Thymus (tissue), 11 donors: ENCODE measurements at regions not wholly inside any gene's neighbourhood (a gene's known extent, or its start where the extent isn't known, plus 50 kb on each side); places are given as distances from the start of the nearest gene placed in this dataset.

Experiments used
- DNase-seq, 9 donors: peaks; one replicate each; pipeline ENCODE4 v3.0.0-alpha.2; 2013; ENCODE audit warnings: low spot score in 9 of 9, low read depth in 6 of 9, missing footprints in 1 of 9
- H3K27ac ChIP-seq, 2 donors: one replicate each; pipeline ENCODE4 v1.5.1; 2013; ENCODE audit warnings: control low read depth in 1 of 2, low read depth in 1 of 2, low read length in 1 of 2, mild to moderate bottlenecking in 1 of 2, moderate library complexity in 1 of 2
- H3K27me3 ChIP-seq, 2 donors: one replicate each; pipeline ENCODE4 v1.5.1; 2013; ENCODE audit warnings: low read length in 1 of 2; ENCODE audit not compliant: control insufficient read depth in 2 of 2, insufficient read depth in 1 of 2
- H3K36me3 ChIP-seq, 2 donors: one replicate each; pipeline ENCODE4 v1.5.1; 2013; ENCODE audit warnings: low read length in 1 of 2, mild to moderate bottlenecking in 1 of 2, moderate library complexity in 1 of 2; ENCODE audit not compliant: control insufficient read depth in 2 of 2, insufficient read depth in 2 of 2
- H3K4me1 ChIP-seq, 2 donors: one replicate each; pipeline ENCODE4 v1.5.1; 2013; ENCODE audit warnings: low read length in 2 of 2; ENCODE audit not compliant: control insufficient read depth in 2 of 2, insufficient read depth in 2 of 2
- H3K4me3 ChIP-seq, 2 donors: one replicate each; pipeline ENCODE4 v1.5.1; 2013; ENCODE audit warnings: low read length in 2 of 2, control low read depth in 1 of 2, mild to moderate bottlenecking in 1 of 2
- H3K9me3 ChIP-seq, 2 donors: one replicate each; pipeline ENCODE4 v1.5.1; 2013; ENCODE audit warnings: low read length in 1 of 2, mild to moderate bottlenecking in 1 of 2; ENCODE audit not compliant: control insufficient read depth in 2 of 2, insufficient read depth in 1 of 2
- WGBS: extraction: QIAGEN DNeasy Blood & Tissue Kit; methylation state at CpG from one replicate; pipeline ENCODE4 v1.1.7; 2013; 5-methylcytosine and 5-hydroxymethylcytosine counted together
- donor health status: healthy.

- Histone ChIP-seq H3K36me3 (no peaks in the 10 kb centered on the region), H3K9me3 (no peaks in the 10 kb centered on the region), H3K27me3 (no peaks in the 10 kb centered on the region), H3K27ac (peak overlapping the region; percentile 43 to 81), H3K4me1 (peaks cover 47 to 67% of the 10 kb centered on the region in 2 donors), H3K4me3 (no peak overlapping the region)
- 93% methylated on average over 5 of the region's 5 CpGs for WGBS
- peak in 1 of 9 donors; percentile 52 for DNase-seq
These were observed 103.6 kb upstream of the RASGRP1 start for GRCh38 chr15:38667890-38668850.

GRCh38 chr15:38668898-38669391, 104.3 kb upstream of the RASGRP1 start:
- DNase-seq: no peak
- Histone ChIP-seq H3K27ac (no peak overlapping the region), H3K4me3 (no peak overlapping the region), H3K36me3 (no peaks in the 10 kb centered on the region), H3K9me3 (no peaks in the 10 kb centered on the region), H3K27me3 (no peaks in the 10 kb centered on the region), H3K4me1 (peaks cover 48 to 73% of the 10 kb centered on the region in 2 donors)
- 95% methylated on average over 8 of the region's 8 CpGs for WGBS

GRCh38 chr15:38670128-38671005, 105.8 kb upstream of the RASGRP1 start:
- peaks cover 48 to 66% of the 10 kb centered on the region in 2 donors for H3K4me1 ChIP-seq
- H3K27ac ChIP-seq: peak overlapping the region; percentile 89 to 90
- H3K36me3 ChIP-seq: no peaks in the 10 kb centered on the region
- H3K9me3 ChIP-seq: no peaks in the 10 kb centered on the region
- DNase-seq: peak in 4 of 9 donors; percentile 54 to 88 (median 68)
- H3K4me3 ChIP-seq: no peak overlapping the region
- WGBS: 55% methylated on average over 3 of the region's 3 CpGs
- H3K27me3 ChIP-seq: no peaks in the 10 kb centered on the region

GRCh38 chr15:38671006-38671387, 106.4 kb upstream of the RASGRP1 start:
- WGBS: 94% methylated on average over 2 of the region's 2 CpGs
- peak overlapping the region; percentile 67 to 90 for H3K27ac ChIP-seq
- no peak for DNase-seq
- H3K36me3 ChIP-seq: no peaks in the 10 kb centered on the region
- H3K9me3 ChIP-seq: no peaks in the 10 kb centered on the region
- H3K4me1 ChIP-seq: peaks cover 48 to 63% of the 10 kb centered on the region in 2 donors
- no peak overlapping the region for H3K4me3 ChIP-seq
- no peaks in the 10 kb centered on the region for H3K27me3 ChIP-seq

GRCh38 chr15:38671675-38672254, 107.2 kb upstream of the RASGRP1 start:
- Histone ChIP-seq H3K9me3 (no peaks in the 10 kb centered on the region), H3K27me3 (no peaks in the 10 kb centered on the region), H3K27ac (peak overlapping the region; percentile 90 to 96), H3K4me3 (peak overlapping the region in 1 of 2 donors; percentile 3), H3K4me1 (peaks cover 47 to 61% of the 10 kb centered on the region in 2 donors), H3K36me3 (no peaks in the 10 kb centered on the region)
- WGBS: 61% methylated on average over 6 of the region's 6 CpGs
- peak in 1 of 9 donors; percentile 78 for DNase-seq

- peak in 1 of 9 donors; percentile 47 for DNase-seq
These were observed 107.7 kb upstream of the RASGRP1 start for GRCh38 chr15:38672273-38672672.

GRCh38 chr15:38672814-38673670, 108.4 kb upstream of the RASGRP1 start:
- Histone ChIP-seq H3K36me3 (no peaks in the 10 kb centered on the region), H3K9me3 (no peaks in the 10 kb centered on the region), H3K4me1 (peaks cover 37 to 50% of the 10 kb centered on the region in 2 donors), H3K27me3 (no peaks in the 10 kb centered on the region), H3K27ac (peak overlapping the region; percentile 42 to 90), H3K4me3 (no peak overlapping the region)
- 89% methylated on average over 14 of the region's 14 CpGs for WGBS
- peak in 1 of 9 donors; percentile 61 for DNase-seq

More at GRCh38 chr15:38672273-38672672, 107.7 kb upstream of the RASGRP1 start:
- no peaks in the 10 kb centered on the region for H3K9me3 ChIP-seq
- 47% methylated on average over 1 of the region's 1 CpG for WGBS
- H3K27ac ChIP-seq: peak overlapping the region; percentile 90 to 96
- peaks cover 42 to 56% of the 10 kb centered on the region in 2 donors for H3K4me1 ChIP-seq
- H3K27me3 ChIP-seq: no peaks in the 10 kb centered on the region
- H3K36me3 ChIP-seq: no peaks in the 10 kb centered on the region
- peak overlapping the region in 1 of 2 donors; percentile 3 for H3K4me3 ChIP-seq

- DNase-seq: no peak
- H3K27ac ChIP-seq: no peak overlapping the region
These were observed 109.8 kb upstream of the RASGRP1 start for GRCh38 chr15:38674448-38674847.

More at GRCh38 chr15:38674448-38674847, 109.8 kb upstream of the RASGRP1 start:
- Histone ChIP-seq H3K9me3 (no peaks in the 10 kb centered on the region), H3K27me3 (no peaks in the 10 kb centered on the region), H3K36me3 (no peaks in the 10 kb centered on the region), H3K4me1 (peaks cover 31 to 39% of the 10 kb centered on the region in 2 donors), H3K4me3 (no peak overlapping the region)
- 91% methylated on average over 4 of the region's 4 CpGs for WGBS
